ENCODE measurements at regions not wholly inside any gene's neighbourhood (a gene's known extent, or its start where the extent isn't known, plus 50 kb on each side); places are given as distances from the start of the nearest gene placed in this dataset.

DNA sequence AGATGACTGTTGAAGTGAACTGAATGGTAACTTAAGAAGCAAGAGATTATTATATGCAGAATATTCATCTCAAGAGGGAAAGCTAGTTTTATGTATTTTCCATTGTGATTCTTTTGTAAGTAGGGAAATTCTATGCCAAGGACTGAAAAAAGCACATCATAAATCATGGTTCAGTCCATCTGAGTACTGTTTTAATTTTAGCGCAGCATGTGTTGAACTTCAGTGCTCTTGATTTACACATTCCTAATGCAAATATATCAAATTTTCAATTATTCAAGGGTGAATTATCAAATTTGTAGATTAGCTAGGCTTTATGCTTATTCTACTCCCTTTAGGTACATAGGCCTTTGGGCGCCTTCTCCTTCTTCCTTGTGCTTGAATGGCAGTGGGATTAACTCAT lies 50.3 kb upstream of the TCF12 start:
- TF ChIP-seq POLR2A (IDR thresholded peaks at IDR 0.05): no peak
- TF ChIP-seq, protein P1, sequence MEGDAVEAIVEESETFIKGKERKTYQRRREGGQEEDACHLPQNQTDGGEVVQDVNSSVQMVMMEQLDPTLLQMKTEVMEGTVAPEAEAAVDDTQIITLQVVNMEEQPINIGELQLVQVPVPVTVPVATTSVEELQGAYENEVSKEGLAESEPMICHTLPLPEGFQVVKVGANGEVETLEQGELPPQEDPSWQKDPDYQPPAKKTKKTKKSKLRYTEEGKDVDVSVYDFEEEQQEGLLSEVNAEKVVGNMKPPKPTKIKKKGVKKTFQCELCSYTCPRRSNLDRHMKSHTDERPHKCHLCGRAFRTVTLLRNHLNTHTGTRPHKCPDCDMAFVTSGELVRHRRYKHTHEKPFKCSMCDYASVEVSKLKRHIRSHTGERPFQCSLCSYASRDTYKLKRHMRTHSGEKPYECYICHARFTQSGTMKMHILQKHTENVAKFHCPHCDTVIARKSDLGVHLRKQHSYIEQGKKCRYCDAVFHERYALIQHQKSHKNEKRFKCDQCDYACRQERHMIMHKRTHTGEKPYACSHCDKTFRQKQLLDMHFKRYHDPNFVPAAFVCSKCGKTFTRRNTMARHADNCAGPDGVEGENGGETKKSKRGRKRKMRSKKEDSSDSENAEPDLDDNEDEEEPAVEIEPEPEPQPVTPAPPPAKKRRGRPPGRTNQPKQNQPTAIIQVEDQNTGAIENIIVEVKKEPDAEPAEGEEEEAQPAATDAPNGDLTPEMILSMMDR (IDR thresholded peaks at IDR 0.05): no peak
- H3K36me3 ChIP-seq: no peaks in the 10 kb centered on the region
- H3K4me1 ChIP-seq: no peaks in the 10 kb centered on the region
- no peak for DNase-seq
- no peaks in the 10 kb centered on the region for H3K9me3 ChIP-seq
- no peaks in the 10 kb centered on the region for H3K27me3 ChIP-seq
- no peak overlapping the region for H3K27ac ChIP-seq
- H3K4me3 ChIP-seq: no peak overlapping the region

DNA sequence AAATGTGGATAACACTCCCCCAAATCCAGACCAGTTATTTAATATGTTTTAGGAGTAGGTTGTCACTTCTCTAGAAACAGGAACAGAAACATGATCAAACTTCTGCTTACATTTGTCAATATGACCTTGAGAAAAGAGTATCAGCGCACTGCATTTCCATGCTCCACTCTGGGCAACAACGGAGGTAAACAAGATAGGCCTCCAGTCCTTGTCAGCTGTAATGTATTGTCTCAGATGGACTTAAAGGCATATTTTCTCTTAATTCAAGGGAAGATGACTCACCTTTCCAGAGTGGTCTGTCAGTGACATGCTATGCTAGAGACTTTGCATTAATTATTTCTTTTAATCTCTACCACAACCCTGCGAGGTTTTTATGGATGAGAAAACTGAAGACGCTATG lies 51.6 kb upstream of the TCF12 start:
- no peak overlapping the region for H3K27ac ChIP-seq
- no peaks in the 10 kb centered on the region for H3K9me3 ChIP-seq
- H3K36me3 ChIP-seq: no peaks in the 10 kb centered on the region
- no peak for TF ChIP-seq POLR2A (IDR thresholded peaks at IDR 0.05)
- TF ChIP-seq, protein P1 (IDR thresholded peaks at IDR 0.05): no peak
- no peak for DNase-seq
- H3K4me3 ChIP-seq: no peak overlapping the region
- no peaks in the 10 kb centered on the region for H3K4me1 ChIP-seq
- H3K27me3 ChIP-seq: no peaks in the 10 kb centered on the region

DNA sequence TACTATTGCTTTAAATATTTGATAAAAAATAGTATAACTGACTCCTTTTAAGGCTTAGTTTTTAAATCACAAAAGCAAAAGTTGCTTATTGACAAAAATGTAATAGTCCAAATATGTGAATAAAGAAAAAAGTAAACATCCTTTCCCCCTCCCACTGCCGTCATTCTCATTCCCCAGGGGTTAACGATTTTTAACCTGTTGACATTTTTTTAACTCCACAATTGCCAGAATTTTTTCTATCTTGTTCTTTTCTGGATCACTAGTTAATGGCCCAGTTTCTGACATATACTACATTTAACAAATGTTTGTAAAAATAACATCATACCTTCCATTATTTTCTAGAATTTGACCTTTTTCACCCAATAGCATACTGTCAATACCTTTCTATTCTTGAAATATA lies 60.6 kb upstream of the TCF12 start:
- Histone ChIP-seq H3K27me3 (no peaks in the 10 kb centered on the region), H3K9me3 (no peaks in the 10 kb centered on the region), H3K27ac (no peak overlapping the region), H3K4me3 (no peak overlapping the region), H3K36me3 (no peaks in the 10 kb centered on the region), H3K4me1 (no peaks in the 10 kb centered on the region)
- TF ChIP-seq, protein P1 (IDR thresholded peaks at IDR 0.05): no peak
- TF ChIP-seq POLR2A (IDR thresholded peaks at IDR 0.05): no peak
- no peak for DNase-seq

DNA sequence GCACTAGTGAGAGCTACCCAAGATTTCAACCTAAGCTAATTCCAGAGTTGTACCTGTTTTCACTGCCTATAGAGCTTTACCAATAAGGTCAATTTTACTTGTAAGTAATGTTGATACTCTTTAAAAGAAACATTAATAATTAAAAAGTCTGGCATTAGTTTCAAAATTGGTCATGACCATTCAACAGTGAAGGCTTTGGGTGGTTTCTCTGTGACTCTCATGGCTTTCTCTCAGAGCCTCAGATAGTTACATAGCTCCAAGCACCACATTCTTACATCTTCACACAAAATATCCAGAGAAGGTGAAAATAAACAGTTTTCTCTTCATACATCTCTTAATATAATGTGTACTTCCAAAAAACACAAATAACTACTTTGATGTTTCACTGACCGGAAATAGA lies 61.5 kb upstream of the TCF12 start:
- H3K27me3 ChIP-seq: no peaks in the 10 kb centered on the region

DNA sequence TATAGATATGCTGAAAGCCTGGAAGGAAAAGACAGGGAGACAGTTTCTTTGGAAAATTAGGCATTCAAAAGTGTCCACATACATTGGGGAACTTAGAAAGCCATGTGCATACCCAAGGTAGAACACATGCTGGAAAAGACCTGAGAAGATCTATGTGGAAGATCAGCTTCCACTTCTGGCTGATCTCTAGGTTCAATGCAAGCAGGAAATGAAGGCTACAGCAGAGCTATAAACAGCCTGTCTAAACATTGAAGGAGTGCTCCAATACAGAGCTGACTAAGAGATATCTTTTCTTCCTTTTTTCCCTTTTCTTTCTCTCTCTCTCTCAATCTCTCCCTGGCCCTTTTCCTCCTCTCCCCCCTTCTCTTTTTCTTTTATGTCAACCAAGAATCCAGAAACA lies 73.6 kb upstream of the TCF12 start:
- no peaks in the 10 kb centered on the region for H3K27me3 ChIP-seq
- DNase-seq: no peak
- TF ChIP-seq POLR2A (IDR thresholded peaks at IDR 0.05): no peak
- TF ChIP-seq, protein P1 (IDR thresholded peaks at IDR 0.05): no peak
- no peak overlapping the region for H3K4me3 ChIP-seq
- H3K9me3 ChIP-seq: no peaks in the 10 kb centered on the region
- no peaks in the 10 kb centered on the region for H3K4me1 ChIP-seq
- no peaks in the 10 kb centered on the region for H3K36me3 ChIP-seq
- H3K27ac ChIP-seq: no peak overlapping the region

More for the DNA sequence above, 61.5 kb upstream of the TCF12 start:
- no peak for TF ChIP-seq POLR2A (IDR thresholded peaks at IDR 0.05)
- TF ChIP-seq, protein P1 (IDR thresholded peaks at IDR 0.05): no peak
- no peak overlapping the region for H3K4me3 ChIP-seq
- no peaks in the 10 kb centered on the region for H3K9me3 ChIP-seq
- H3K27ac ChIP-seq: no peak overlapping the region
- H3K4me1 ChIP-seq: no peaks in the 10 kb centered on the region
- H3K36me3 ChIP-seq: no peaks in the 10 kb centered on the region
- DNase-seq: no peak

DNA sequence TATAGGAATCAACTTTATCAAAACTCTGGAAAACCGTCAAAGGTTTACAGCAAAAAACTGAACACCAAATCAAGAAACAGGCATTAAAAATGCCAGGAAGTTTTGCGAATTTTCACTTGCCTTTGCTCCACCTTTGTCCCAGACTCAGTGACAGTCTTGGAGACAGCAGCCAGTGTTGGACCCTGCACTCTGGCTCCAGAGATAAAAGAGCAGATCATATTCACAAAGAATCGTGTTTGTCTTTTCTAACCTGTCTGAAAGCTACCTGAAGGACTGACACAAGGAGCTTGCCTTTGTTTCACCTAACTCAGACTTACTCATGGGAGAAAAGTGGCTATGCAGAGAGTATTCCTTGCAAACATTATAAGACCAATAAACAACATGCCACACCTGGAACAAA lies 74.0 kb upstream of the TCF12 start:
- H3K27ac ChIP-seq: no peak overlapping the region
- H3K9me3 ChIP-seq: no peaks in the 10 kb centered on the region
- no peak overlapping the region for H3K4me3 ChIP-seq
- H3K27me3 ChIP-seq: no peaks in the 10 kb centered on the region
- H3K36me3 ChIP-seq: no peaks in the 10 kb centered on the region
- peak in 1 of 3 donors; percentile 49 for DNase-seq
- H3K4me1 ChIP-seq: no peaks in the 10 kb centered on the region
- no peak for TF ChIP-seq POLR2A (IDR thresholded peaks at IDR 0.05)
- TF ChIP-seq, protein P1 (IDR thresholded peaks at IDR 0.05): no peak
